ACC112 (cell line): ENCODE measurements at regions not wholly inside any gene's neighbourhood (a gene's known extent, or its start where the extent isn't known, plus 50 kb on each side); places are given as distances from the start of the nearest gene placed in this dataset.

Source experiments
- H2AFZ ChIP-seq: fragments of 200-600 bp; sonication (generic); one replicate; pipeline ENCODE4 v1.6.0; 2017; ENCODE audit warnings: antibody characterized with exemption, low read length; ENCODE audit not compliant: unreplicated experiment
- H3K27ac ChIP-seq: fragments of 200-600 bp; sonication (generic); 2 replicates; pipeline ENCODE4 v1.5.1; 2014; ENCODE audit warnings: low read depth, mild to moderate bottlenecking, antibody characterized with exemption, low read length, moderate library complexity
- H3K27me3 ChIP-seq: fragments of 200-600 bp; sonication (generic); 2 replicates; pipeline ENCODE4 v1.6.1; 2014; ENCODE audit warnings: mild to moderate bottlenecking, antibody characterized with exemption, low read length, moderate library complexity, mixed read lengths; ENCODE audit not compliant: insufficient read depth
- H3K36me3 ChIP-seq: fragments of 200-600 bp; sonication (generic); 2 replicates; pipeline ENCODE4 v1.6.1; 2016; ENCODE audit warnings: mild to moderate bottlenecking, antibody characterized with exemption, low read length, moderate library complexity, mixed read lengths; ENCODE audit not compliant: insufficient read depth
- H3K4me1 ChIP-seq: fragments of 200-600 bp; sonication (generic); one replicate; pipeline ENCODE4 v1.6.1; 2016; ENCODE audit warnings: low read length, mixed read lengths; ENCODE audit not compliant: insufficient read depth, unreplicated experiment, control insufficient read depth
- H3K4me3 ChIP-seq: fragments of 200-600 bp; sonication (generic); 2 replicates; pipeline ENCODE4 v1.5.1; 2014; ENCODE audit warnings: mild to moderate bottlenecking, low read depth, low read length
- H3K79me2 ChIP-seq: fragments of 200-600 bp; sonication (generic); one replicate; pipeline ENCODE4 v1.6.0; 2016; ENCODE audit warnings: low read length; ENCODE audit not compliant: control insufficient read depth, unreplicated experiment, insufficient read depth

DNA sequence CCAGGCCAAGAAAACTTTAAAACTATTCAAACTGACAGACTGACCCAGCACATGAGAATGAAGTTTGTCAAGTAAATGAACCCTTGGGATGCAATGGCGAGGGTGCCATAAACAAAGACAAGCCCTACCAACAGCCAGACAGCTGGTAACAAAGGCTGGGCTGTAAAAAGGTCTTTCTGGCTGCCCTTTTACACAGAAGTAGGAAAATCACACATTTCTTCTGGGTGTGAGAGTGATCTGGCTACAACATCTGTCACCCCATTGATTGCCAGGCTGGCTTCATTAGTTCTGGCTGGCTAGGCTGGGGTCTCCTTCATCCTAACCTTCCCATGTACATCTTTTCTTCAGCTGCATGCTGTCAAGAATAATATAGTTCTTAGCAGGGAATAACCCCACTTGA is 83.6 kb upstream of the FOXD3 start:
- Histone ChIP-seq H3K36me3 (no peaks in the 10 kb centered on the region), H3K27me3 (no peaks in the 10 kb centered on the region), H3K4me1 (no peaks in the 10 kb centered on the region), H2AFZ (no peak overlapping the region), H3K4me3 (no peak overlapping the region), H3K27ac (no peak overlapping the region), H3K79me2 (no peaks in the 10 kb centered on the region)

DNA sequence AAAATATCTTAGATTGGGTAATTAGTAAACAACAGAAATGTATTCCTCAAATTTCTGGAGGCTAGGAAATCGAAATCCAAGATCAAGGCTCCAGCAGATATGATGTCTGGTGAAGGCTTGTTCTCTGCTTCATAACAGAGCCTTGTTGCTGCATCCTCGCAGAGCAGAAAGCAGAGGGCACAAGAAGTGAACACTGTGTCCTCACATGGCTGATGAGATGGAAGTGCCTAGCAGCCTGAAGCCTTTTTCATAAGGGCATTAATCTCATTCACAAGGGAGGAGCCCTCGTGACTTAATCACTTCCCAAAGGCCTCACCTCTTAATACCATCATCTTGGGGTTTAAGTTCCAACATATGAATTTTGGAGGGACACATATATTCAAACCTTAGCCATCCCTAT is 77.2 kb upstream of the FOXD3 start:
- H2AFZ ChIP-seq = no peak overlapping the region
- no peaks in the 10 kb centered on the region for H3K79me2 ChIP-seq
- no peak overlapping the region for H3K4me3 ChIP-seq
- H3K27me3 ChIP-seq = no peaks in the 10 kb centered on the region
- no peaks in the 10 kb centered on the region for H3K36me3 ChIP-seq
- H3K4me1 ChIP-seq = no peaks in the 10 kb centered on the region
- no peak overlapping the region for H3K27ac ChIP-seq

GRCh38 chr1:63248216-63248615 is 74.2 kb upstream of the FOXD3 start:
- Histone ChIP-seq H3K79me2 (no peaks in the 10 kb centered on the region), H2AFZ (no peak overlapping the region), H3K27ac (no peak overlapping the region), H3K4me3 (no peak overlapping the region), H3K27me3 (no peaks in the 10 kb centered on the region), H3K4me1 (no peaks in the 10 kb centered on the region), H3K36me3 (no peaks in the 10 kb centered on the region)

GRCh38 chr1:63255153-63255552 is 67.2 kb upstream of the FOXD3 start:
- Histone ChIP-seq H3K4me3 (no peak overlapping the region), H3K27me3 (0 out of 2 replicates have a peak, but pooled peaks cover 3% of the 10 kb centered on the region), H3K36me3 (no peaks in the 10 kb centered on the region), H3K4me1 (no peaks in the 10 kb centered on the region), H2AFZ (no peak overlapping the region), H3K27ac (no peak overlapping the region), H3K79me2 (no peaks in the 10 kb centered on the region)

- no peaks in the 10 kb centered on the region for H3K36me3 ChIP-seq
- no peaks in the 10 kb centered on the region for H3K79me2 ChIP-seq
- no peak overlapping the region for H3K27ac ChIP-seq
- H3K27me3 ChIP-seq = 0 out of 2 replicates have a peak, but pooled peaks cover 3% of the 10 kb centered on the region
- H2AFZ ChIP-seq = no peak overlapping the region
- peaks cover 18% of the 10 kb centered on the region for H3K4me1 ChIP-seq
- H3K4me3 ChIP-seq = no peak overlapping the region
Measured at GRCh38 chr1:63261736-63262458, 60.5 kb upstream of the FOXD3 start.

GRCh38 chr1:63262459-63262770 is 60.0 kb upstream of the FOXD3 start:
- H3K79me2 ChIP-seq = no peaks in the 10 kb centered on the region
- no peaks in the 10 kb centered on the region for H3K36me3 ChIP-seq
- H2AFZ ChIP-seq = no peak overlapping the region
- 0 out of 2 replicates have a peak, but pooled peaks cover 3% of the 10 kb centered on the region for H3K27me3 ChIP-seq
- no peak overlapping the region for H3K27ac ChIP-seq
- peaks cover 18% of the 10 kb centered on the region for H3K4me1 ChIP-seq
- H3K4me3 ChIP-seq = no peak overlapping the region

- Histone ChIP-seq H3K79me2 (no peaks in the 10 kb centered on the region), H3K4me3 (no peak overlapping the region), H3K27ac (no peak overlapping the region), H3K27me3 (no peaks in the 10 kb centered on the region), H3K4me1 (peaks cover 20% of the 10 kb centered on the region), H3K36me3 (no peaks in the 10 kb centered on the region), H2AFZ (no peak overlapping the region)
Measured at GRCh38 chr1:63264161-63264560, 58.2 kb upstream of the FOXD3 start.

DNA sequence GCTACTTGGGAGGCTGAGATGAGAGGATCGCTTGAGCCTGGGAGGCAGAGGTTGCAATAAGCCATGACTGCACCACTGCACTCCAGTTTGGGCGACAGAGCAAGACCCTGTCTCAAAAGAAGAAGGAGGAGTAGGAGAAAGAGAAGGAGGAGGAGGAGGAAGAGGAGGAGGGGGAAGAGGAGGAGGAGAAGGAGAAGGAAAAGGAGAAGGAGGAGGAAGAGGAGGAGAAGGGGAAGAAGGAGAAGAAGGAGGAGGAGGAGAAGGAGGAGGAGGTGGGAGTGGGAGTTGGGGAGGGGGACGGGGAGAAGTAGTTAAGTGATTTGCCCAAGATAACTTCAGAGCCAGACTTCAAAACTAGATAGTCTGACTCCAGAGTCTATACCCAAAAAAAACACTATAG is 55.5 kb upstream of the FOXD3 start:
- Histone ChIP-seq H3K79me2 (no peaks in the 10 kb centered on the region), H3K27ac (no peak overlapping the region), H3K36me3 (no peaks in the 10 kb centered on the region), H3K27me3 (no peaks in the 10 kb centered on the region), H3K4me1 (peaks cover 16% of the 10 kb centered on the region), H3K4me3 (no peak overlapping the region), H2AFZ (no peak overlapping the region)

DNA sequence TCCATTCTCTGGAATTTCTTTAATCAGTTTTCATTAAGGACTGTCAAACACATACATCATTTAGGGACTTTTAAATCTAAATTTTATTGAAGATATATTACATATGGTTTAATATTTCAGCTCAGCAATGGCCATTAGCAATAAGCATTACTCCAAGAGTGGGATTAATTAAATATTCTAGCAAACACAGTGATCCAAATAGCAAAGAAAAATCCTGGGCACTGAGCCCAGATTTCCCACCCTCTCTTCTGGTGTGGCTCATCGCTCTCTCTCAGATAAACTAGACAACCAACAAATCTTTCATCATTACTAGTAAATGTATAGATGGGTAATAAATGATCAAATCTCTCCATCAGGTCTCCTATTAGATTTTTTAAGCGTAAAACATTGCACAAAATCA is 53.5 kb upstream of the FOXD3 start:
- no peaks in the 10 kb centered on the region for H3K36me3 ChIP-seq
- no peaks in the 10 kb centered on the region for H3K27me3 ChIP-seq
- no peaks in the 10 kb centered on the region for H3K79me2 ChIP-seq
- H3K4me1 ChIP-seq = peaks cover 10% of the 10 kb centered on the region
- H3K4me3 ChIP-seq = no peak overlapping the region
- no peak overlapping the region for H2AFZ ChIP-seq
- no peak overlapping the region for H3K27ac ChIP-seq

GRCh38 chr1:63269571-63269970 is 52.8 kb upstream of the FOXD3 start:
- peak overlapping the region; percentile 68 for H3K4me3 ChIP-seq
- no peak overlapping the region for H3K27ac ChIP-seq
- peaks cover 7% of the 10 kb centered on the region; the same call in 1 of the 2 replicates for H3K27me3 ChIP-seq
- peak overlapping the region; percentile 70 for H2AFZ ChIP-seq
- no peaks in the 10 kb centered on the region for H3K79me2 ChIP-seq
- no peaks in the 10 kb centered on the region for H3K36me3 ChIP-seq
- peaks cover 6% of the 10 kb centered on the region for H3K4me1 ChIP-seq
